Gastrocnemius medialis (tissue), 4 donors: ENCODE measurements at regions not wholly inside any gene's neighbourhood (a gene's known extent, or its start where the extent isn't known, plus 50 kb on each side); places are given as distances from the start of the nearest gene placed in this dataset.

Experiments
- CTCF ChIP-seq, 5 experiments: fragments of 450-650 bp in 3 of 5; fragments of 200-600 bp in 2 of 5; sonication (generic) in 2 of 5; IDR thresholded peaks in 4 of 5; conservative IDR thresholded peaks in 1 of 5; 1 replicate in 4 of 5; 2 replicates in 1 of 5; pipeline ENCODE4 v1.5.1; 2016 to 2019; ENCODE audit warnings: antibody characterized with exemption in 5 of 5, mild to moderate bottlenecking in 3 of 5, moderate library complexity in 3 of 5
- POLR2A ChIP-seq, 2 donors: fragments of 450-650 bp; IDR thresholded peaks; one replicate each; pipeline ENCODE4 v1.6.1; 2017; ENCODE audit warnings: antibody characterized with exemption in 2 of 2, mild to moderate bottlenecking in 2 of 2, moderate library complexity in 2 of 2

- TF ChIP-seq CTCF (IDR thresholded peaks at IDR 0.05 in 4 of 5, conservative IDR thresholded peaks at IDR 0.05 in 1 of 5) (no peak), POLR2A (IDR thresholded peaks at IDR 0.05) (no peak)
Observed at GRCh38 chr11:122414406-122415018, 241.0 kb upstream of the UBASH3B start.
